Lung (tissue), 11 donors: ENCODE measurements at regions not wholly inside any gene's neighbourhood (a gene's known extent, or its start where the extent isn't known, plus 50 kb on each side); places are given as distances from the start of the nearest gene placed in this dataset.

ENCODE experiments used
- ATAC-seq: fragments of 200-7000 bp; cut with Tn5 transposase; one replicate; pipeline ENCODE4 v1.9.1; 2020; ENCODE audit warnings: moderate number of reproducible peaks; ENCODE audit not compliant: insufficient read depth, low FRiP score
- DNase-seq, 3 donors: peaks; one replicate each; pipeline ENCODE4 v3.0.0-alpha.2; 2013 to 2017
- H3K27ac ChIP-seq, 2 donors: one replicate each; pipeline ENCODE4 v1.5.1; 2013; ENCODE audit warnings: mild to moderate bottlenecking in 2 of 2, moderate library complexity in 2 of 2, control low read depth in 1 of 2, inconsistent platforms in 1 of 2, low read depth in 1 of 2, low read length in 1 of 2
- H3K27me3 ChIP-seq, 3 donors: one replicate each; pipeline ENCODE4 v1.5.1; 2013; ENCODE audit warnings: low read length in 2 of 3; ENCODE audit not compliant: control insufficient read depth in 3 of 3, insufficient read depth in 3 of 3
- H3K36me3 ChIP-seq, 4 donors: one replicate each; pipeline ENCODE4 v1.5.1; 2013; ENCODE audit warnings: low read length in 4 of 4, mild to moderate bottlenecking in 1 of 4, moderate library complexity in 1 of 4; ENCODE audit not compliant: control insufficient read depth in 4 of 4, insufficient read depth in 4 of 4
- H3K4me1 ChIP-seq, 5 donors: one replicate each; pipeline ENCODE4 v1.5.1; 2013; ENCODE audit warnings: low read length in 5 of 5, mild to moderate bottlenecking in 2 of 5, moderate library complexity in 1 of 5; ENCODE audit not compliant: control insufficient read depth in 5 of 5, insufficient read depth in 5 of 5
- H3K4me3 ChIP-seq: one replicate; pipeline ENCODE4 v1.5.1; 2013; ENCODE audit warnings: mild to moderate bottlenecking, control low read depth, moderate library complexity
- H3K9ac ChIP-seq, 2 donors: one replicate each; pipeline ENCODE4 v1.5.1; 2013; ENCODE audit warnings: low read length in 2 of 2, control low read depth in 1 of 2; ENCODE audit not compliant: insufficient read depth in 1 of 2
- H3K9me3 ChIP-seq, 4 donors: one replicate each; pipeline ENCODE4 v1.5.1; 2013; ENCODE audit warnings: low read length in 3 of 4, mild to moderate bottlenecking in 1 of 4, moderate library complexity in 1 of 4; ENCODE audit not compliant: control insufficient read depth in 4 of 4, insufficient read depth in 3 of 4
- CTCF ChIP-seq: IDR thresholded peaks from 2 replicates; pipeline ENCODE4 v1.5.1; 2012; ENCODE audit warnings: mild to moderate bottlenecking; ENCODE audit errors: control extremely low read depth, extremely low read depth
- WGBS, 2 donors: extraction: QIAGEN DNeasy Blood & Tissue Kit; methylation state at CpG; one replicate each; pipeline ENCODE4 v1.1.7; 2013; 5-methylcytosine and 5-hydroxymethylcytosine counted together
- donor health status: control.
- donor health status: control.
- donor health status: Bipolar disorder and iron deficiency.
- donor health status: healthy.
- donor health status: DM: yes; HTN: yes; CAD: no.

DNA sequence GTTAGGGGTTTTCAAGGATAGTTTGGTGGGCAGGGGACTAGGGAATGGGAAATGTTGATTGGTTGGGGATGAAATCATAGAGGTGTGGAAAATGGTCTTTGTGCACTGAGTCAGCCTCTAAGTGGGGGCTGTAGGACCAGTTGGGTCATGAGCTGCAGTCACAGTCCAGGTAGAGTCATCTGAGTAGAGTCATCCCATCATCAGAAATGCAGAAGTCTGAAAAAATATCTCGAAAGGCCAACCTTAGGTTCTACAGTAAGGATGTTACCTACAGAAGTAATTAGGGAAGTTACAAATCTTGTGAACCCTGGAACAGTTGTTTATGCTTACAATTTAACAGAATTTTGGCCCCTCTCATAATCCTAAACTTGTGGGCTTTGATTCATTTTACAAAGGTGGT lies 63.4 kb upstream of the AP1S2 start:
- ATAC-seq (no peak), DNase-seq (no peak)
- WGBS, 2 donors = 63 to 75% methylated on average over 1 of the region's 1 CpG

GRCh38 chrX:15916704-15917084 lies 62.1 kb upstream of the AP1S2 start:
- no peak overlapping the region for H3K4me3 ChIP-seq
- DNase-seq (no peak), ATAC-seq (no peak)
- no peak overlapping the region for H3K9ac ChIP-seq
- no peak overlapping the region for H3K27ac ChIP-seq
- no peaks in the 10 kb centered on the region for H3K36me3 ChIP-seq
- peaks cover 0 to 46% (median 26%) of the 10 kb centered on the region in 3 donors for H3K27me3 ChIP-seq
- WGBS, 2 donors = 32 to 40% methylated on average over 4 of the region's 4 CpGs
- H3K4me1 ChIP-seq = no peaks in the 10 kb centered on the region
- no peak for TF ChIP-seq CTCF
- peaks cover 0 to 3% (median 0%) of the 10 kb centered on the region in 4 donors for H3K9me3 ChIP-seq

More for the DNA sequence above, 63.4 kb upstream of the AP1S2 start:
- Histone ChIP-seq H3K36me3 (no peaks in the 10 kb centered on the region), H3K4me3 (no peak overlapping the region), H3K9me3 (peaks cover 0 to 3% (median 0%) of the 10 kb centered on the region in 4 donors), H3K27me3 (peaks cover 0 to 41% (median 24%) of the 10 kb centered on the region in 3 donors), H3K9ac (no peak overlapping the region), H3K4me1 (no peaks in the 10 kb centered on the region), H3K27ac (no peak overlapping the region)
- no peak for TF ChIP-seq CTCF

- Histone ChIP-seq H3K36me3 (no peaks in the 10 kb centered on the region), H3K4me3 (no peak overlapping the region), H3K4me1 (no peaks in the 10 kb centered on the region), H3K27me3 (peaks cover 0 to 46% (median 31%) of the 10 kb centered on the region in 3 donors), H3K27ac (no peak overlapping the region), H3K9me3 (peaks cover 0 to 3% (median 0%) of the 10 kb centered on the region in 4 donors), H3K9ac (no peak overlapping the region)
- ATAC-seq (no peak), DNase-seq (no peak)
- WGBS, 2 donors = 43 to 59% methylated on average over 5 of the region's 5 CpGs
- no peak for TF ChIP-seq CTCF
Observed at GRCh38 chrX:15915959-15916703, 61.5 kb upstream of the AP1S2 start.
